ENCODE measurements at regions not wholly inside any gene's neighbourhood (a gene's known extent, or its start where the extent isn't known, plus 50 kb on each side); places are given as distances from the start of the nearest gene placed in this dataset.

DNA sequence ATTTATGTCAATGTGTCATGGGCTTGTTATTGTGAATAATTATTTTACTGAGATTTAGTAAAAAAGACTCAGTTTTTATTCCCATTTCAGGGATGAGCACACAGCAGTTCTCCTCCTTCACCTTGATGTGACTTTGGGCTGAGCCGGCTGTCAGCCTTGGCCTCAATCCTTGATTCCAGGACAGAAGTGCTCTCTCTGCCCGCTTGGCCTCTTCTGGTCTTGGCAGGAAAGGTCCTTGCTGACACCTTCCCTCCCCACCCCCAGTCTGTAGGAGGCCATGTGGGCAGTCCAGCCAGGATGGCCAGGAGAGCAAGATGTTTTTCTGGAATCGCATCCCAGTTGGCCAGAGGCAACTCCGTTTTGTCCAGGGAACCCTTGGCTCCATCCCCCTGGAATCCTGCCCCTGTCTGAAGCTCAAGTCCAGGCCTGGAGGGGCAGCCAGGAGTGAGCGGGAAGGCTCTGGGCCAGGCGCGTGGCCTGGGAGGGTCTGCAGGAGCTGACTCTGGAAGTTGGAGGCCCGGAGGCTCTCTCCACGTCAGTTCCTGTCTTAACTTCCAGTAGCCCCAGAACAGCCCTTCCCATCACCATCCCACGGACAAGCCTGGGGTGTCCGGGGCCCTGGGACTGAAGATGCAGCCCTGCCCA is 100.9 kb downstream of the PDGFA start:
- Histone ChIP-seq H3K4me3 (ENCODE audit: low read length) (no peak overlapping the region), H3K4me2 (ENCODE audit: low read depth, low read length, poor library complexity, severe bottlenecking) (no peak overlapping the region)

GRCh38 chr7:420142-421093 is 99.2 kb downstream of the PDGFA start:
- Histone ChIP-seq H3K27ac (ENCODE audit: low read length) (no peak overlapping the region), H3K9me2 (replicated peaks; ENCODE audit: insufficient read depth, low read length) (no peaks in the 10 kb centered on the region), H3K36me3 (ENCODE audit: insufficient read depth, low read length) (no peaks in the 10 kb centered on the region), H3K27me3 (ENCODE audit: low read length) (no peaks in the 10 kb centered on the region), H3K4me2 (ENCODE audit: low read depth, low read length, poor library complexity, severe bottlenecking) (no peak overlapping the region), H2AFZ (ENCODE audit: low read length) (no peak overlapping the region), H3K79me2 (ENCODE audit: low read length) (no peaks in the 10 kb centered on the region), H3K4me1 (ENCODE audit: low read length) (no peaks in the 10 kb centered on the region), H3K9me3 (ENCODE audit: low read length) (no peaks in the 10 kb centered on the region), H4K20me1 (ENCODE audit: insufficient read depth, low read depth, low read length) (no peaks in the 10 kb centered on the region), H3K4me3 (ENCODE audit: low read length) (no peak overlapping the region), H3K9ac (ENCODE audit: low read length) (no peak overlapping the region)
- DNase-seq: no peak

More for the DNA sequence above, 100.9 kb downstream of the PDGFA start:
- H3K9me2 ChIP-seq (replicated peaks; ENCODE audit: insufficient read depth, low read length): no peaks in the 10 kb centered on the region
- H3K36me3 ChIP-seq (ENCODE audit: insufficient read depth, low read length): no peaks in the 10 kb centered on the region
- H2AFZ ChIP-seq (ENCODE audit: low read length): no peak overlapping the region
- H3K4me1 ChIP-seq (ENCODE audit: low read length): no peaks in the 10 kb centered on the region
- no peaks in the 10 kb centered on the region for H3K27me3 ChIP-seq (ENCODE audit: low read length)
- H3K9ac ChIP-seq (ENCODE audit: low read length): no peak overlapping the region
- no peaks in the 10 kb centered on the region for H3K9me3 ChIP-seq (ENCODE audit: low read length)
- H3K79me2 ChIP-seq (ENCODE audit: low read length): no peaks in the 10 kb centered on the region
- H4K20me1 ChIP-seq (ENCODE audit: insufficient read depth, low read depth, low read length): no peaks in the 10 kb centered on the region
- no peak overlapping the region for H3K27ac ChIP-seq (ENCODE audit: low read length)
- no peak for DNase-seq

DNA sequence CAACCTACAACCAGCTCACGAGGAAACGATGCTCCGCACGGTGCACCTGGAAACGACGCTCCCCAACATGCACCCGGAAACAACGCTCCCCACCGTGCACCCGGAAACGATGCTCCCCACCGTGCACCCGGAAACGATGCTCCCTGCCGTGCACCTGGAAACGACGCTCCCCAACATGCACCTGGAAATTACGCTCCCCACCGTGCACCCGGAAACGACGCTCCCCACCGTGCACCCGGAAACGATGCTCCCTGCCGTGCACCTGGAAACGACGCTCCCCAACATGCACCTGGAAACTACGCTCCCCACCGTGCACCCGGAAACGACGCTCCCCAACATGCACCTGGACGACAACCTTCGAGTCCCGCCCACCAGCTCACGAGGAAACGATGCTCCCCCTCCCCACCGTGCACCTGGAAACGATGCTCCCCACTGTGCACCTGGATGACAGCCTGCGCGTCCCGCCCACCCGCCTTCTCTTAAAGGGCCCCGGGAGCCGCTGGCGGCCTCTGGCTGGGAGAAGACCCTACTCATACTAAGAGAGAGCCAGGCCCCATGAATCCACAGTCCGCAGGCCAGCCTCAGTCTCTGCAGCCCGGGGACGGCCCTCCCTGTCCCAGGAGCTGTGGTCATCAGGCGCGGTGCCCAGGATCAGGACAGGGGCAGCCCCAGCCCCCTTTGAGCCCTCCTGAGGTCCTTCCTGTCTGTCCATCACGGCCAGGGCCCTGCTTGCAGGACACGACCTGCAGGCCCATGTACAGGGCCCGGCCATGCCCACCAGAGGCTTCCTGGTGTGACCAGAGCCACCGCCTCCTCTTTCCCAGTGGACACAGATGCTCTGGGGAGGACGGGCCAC is 98.3 kb downstream of the PDGFA start:
- H3K9ac ChIP-seq (ENCODE audit: low read length): no peak overlapping the region
- H2AFZ ChIP-seq (ENCODE audit: low read length): no peak overlapping the region
- H3K27me3 ChIP-seq (ENCODE audit: low read length): no peaks in the 10 kb centered on the region
- no peaks in the 10 kb centered on the region for H3K36me3 ChIP-seq (ENCODE audit: insufficient read depth, low read length)
- H3K27ac ChIP-seq (ENCODE audit: low read length): no peak overlapping the region
- no peak for DNase-seq
- H3K4me1 ChIP-seq (ENCODE audit: low read length): no peaks in the 10 kb centered on the region
- H3K9me3 ChIP-seq (ENCODE audit: low read length): no peaks in the 10 kb centered on the region
- no peaks in the 10 kb centered on the region for H4K20me1 ChIP-seq (ENCODE audit: insufficient read depth, low read depth, low read length)
- H3K79me2 ChIP-seq (ENCODE audit: low read length): no peaks in the 10 kb centered on the region
- no peak overlapping the region for H3K4me2 ChIP-seq (ENCODE audit: low read depth, low read length, poor library complexity, severe bottlenecking)
- H3K9me2 ChIP-seq (replicated peaks; ENCODE audit: insufficient read depth, low read length): no peaks in the 10 kb centered on the region
- H3K4me3 ChIP-seq (ENCODE audit: low read length): no peak overlapping the region

DNA sequence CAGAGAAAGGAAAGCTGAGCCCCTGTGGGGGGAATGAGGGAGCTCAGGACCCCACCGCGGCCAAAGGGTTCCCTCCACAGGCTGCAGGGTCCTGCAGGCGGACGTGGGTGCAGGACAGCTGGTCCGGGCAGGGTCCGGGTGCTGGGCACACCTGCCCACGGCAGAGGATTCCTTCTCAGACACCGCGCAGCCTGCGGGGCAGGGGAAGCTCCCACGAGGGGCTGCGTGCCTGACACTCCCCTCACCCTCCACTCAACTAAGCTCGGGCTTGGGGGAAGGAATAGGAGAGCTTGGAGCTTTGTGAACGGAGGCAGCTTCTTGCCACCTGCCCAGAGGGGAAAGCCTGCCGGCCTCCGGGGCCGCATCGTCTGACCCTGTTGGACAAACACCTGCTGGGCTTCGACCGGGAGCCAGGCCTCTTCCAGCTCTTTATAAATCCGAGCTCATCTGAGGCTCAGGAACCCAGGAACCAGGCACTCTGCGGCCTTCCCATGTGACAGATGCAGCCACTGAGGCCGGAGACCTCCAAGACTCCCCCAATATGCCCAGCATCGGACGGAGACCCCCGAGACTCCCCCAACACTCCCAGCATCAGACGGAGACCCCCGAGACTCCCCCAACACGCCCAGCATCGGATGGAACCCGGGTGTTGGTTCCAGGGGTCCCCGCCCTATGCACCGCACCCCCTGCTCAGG is 97.3 kb downstream of the PDGFA start:
- no peaks in the 10 kb centered on the region for H3K79me2 ChIP-seq (ENCODE audit: low read length)
- no peak for DNase-seq
- no peak overlapping the region for H3K27ac ChIP-seq (ENCODE audit: low read length)
- H4K20me1 ChIP-seq (ENCODE audit: insufficient read depth, low read depth, low read length): no peaks in the 10 kb centered on the region
- H3K27me3 ChIP-seq (ENCODE audit: low read length): no peaks in the 10 kb centered on the region
- H3K9me3 ChIP-seq (ENCODE audit: low read length): no peaks in the 10 kb centered on the region
- H3K4me1 ChIP-seq (ENCODE audit: low read length): no peaks in the 10 kb centered on the region
- H2AFZ ChIP-seq (ENCODE audit: low read length): no peak overlapping the region
- H3K4me3 ChIP-seq (ENCODE audit: low read length): no peak overlapping the region
- H3K36me3 ChIP-seq (ENCODE audit: insufficient read depth, low read length): no peaks in the 10 kb centered on the region
- H3K4me2 ChIP-seq (ENCODE audit: low read depth, low read length, poor library complexity, severe bottlenecking): no peak overlapping the region
- no peaks in the 10 kb centered on the region for H3K9me2 ChIP-seq (replicated peaks; ENCODE audit: insufficient read depth, low read length)
- no peak overlapping the region for H3K9ac ChIP-seq (ENCODE audit: low read length)

DNA sequence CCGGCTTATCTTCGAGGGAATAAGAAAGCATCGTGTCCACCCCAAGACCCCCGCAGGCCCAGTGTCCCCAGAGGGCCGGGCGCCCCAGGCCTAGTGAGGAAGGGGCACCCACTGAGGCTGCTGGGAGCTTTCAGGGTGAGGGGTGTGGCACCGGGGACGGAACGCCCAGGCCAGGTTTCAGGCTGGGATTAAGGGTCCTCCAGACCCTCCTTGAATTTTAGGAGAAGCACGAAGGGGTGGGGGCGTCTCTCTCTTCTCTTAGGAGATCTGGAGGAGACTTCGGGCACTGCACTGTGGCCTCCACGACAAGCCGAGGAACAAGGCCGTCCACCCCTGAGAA is 96.8 kb downstream of the PDGFA start:
- Histone ChIP-seq H3K27me3 (ENCODE audit: low read length) (no peaks in the 10 kb centered on the region), H3K4me3 (ENCODE audit: low read length) (no peak overlapping the region), H4K20me1 (ENCODE audit: insufficient read depth, low read depth, low read length) (no peaks in the 10 kb centered on the region), H2AFZ (ENCODE audit: low read length) (no peak overlapping the region), H3K9me2 (replicated peaks; ENCODE audit: insufficient read depth, low read length) (no peaks in the 10 kb centered on the region), H3K4me2 (ENCODE audit: low read depth, low read length, poor library complexity, severe bottlenecking) (no peak overlapping the region), H3K36me3 (ENCODE audit: insufficient read depth, low read length) (no peaks in the 10 kb centered on the region), H3K27ac (ENCODE audit: low read length) (no peak overlapping the region), H3K9ac (ENCODE audit: low read length) (no peak overlapping the region), H3K9me3 (ENCODE audit: low read length) (no peaks in the 10 kb centered on the region), H3K79me2 (ENCODE audit: low read length) (no peaks in the 10 kb centered on the region), H3K4me1 (ENCODE audit: low read length) (no peaks in the 10 kb centered on the region)
- DNase-seq: no peak

DNA sequence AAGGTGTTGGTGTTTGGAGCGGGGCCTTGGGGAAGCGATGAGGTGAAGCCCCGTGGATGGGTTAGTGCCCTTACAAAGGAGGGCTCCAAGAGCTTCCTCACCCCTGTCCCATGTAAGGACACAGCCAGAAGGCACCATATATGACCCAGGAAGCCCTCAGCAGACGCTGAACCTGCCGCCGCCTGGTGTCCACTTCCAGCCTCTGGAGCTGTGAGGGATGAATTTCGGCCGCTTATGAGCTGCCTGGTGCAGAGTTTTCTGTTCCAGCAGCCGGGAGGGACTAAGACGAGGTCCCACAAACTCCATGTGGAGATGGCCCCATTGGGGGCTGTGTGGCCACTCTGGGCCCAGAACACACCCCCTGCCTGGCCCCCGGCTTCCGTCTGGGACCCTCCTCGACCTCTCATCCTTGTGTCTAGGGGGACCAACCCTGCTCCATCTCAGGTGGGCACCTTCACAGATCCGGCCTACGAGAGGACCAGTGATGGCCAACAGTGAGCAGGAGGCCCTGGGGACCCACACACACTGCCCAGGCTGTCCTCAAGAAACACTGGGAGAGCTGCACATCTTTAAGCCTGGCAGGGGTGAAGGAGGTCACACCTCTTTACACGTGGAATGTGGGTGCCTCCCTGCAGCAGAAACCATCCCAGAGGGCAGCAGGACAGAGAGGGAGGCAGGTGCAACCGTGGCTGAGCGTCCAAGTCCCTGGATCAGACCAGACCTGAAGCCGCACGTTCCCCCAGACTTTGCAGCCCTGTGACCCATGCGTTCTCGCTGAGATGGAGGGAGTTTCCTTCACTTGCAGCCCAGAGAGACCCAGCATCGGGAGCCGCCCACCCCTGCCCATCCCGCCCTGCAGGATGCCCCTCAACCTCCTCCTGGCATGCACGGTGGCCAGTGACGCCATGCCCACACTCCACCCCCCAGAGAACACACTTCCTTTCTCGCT is 96.1 kb downstream of the PDGFA start:
- Histone ChIP-seq H3K79me2 (ENCODE audit: low read length) (no peaks in the 10 kb centered on the region), H4K20me1 (ENCODE audit: insufficient read depth, low read depth, low read length) (no peaks in the 10 kb centered on the region), H3K9me3 (ENCODE audit: low read length) (no peaks in the 10 kb centered on the region), H3K4me3 (ENCODE audit: low read length) (no peak overlapping the region), H3K27ac (ENCODE audit: low read length) (no peak overlapping the region), H3K9ac (ENCODE audit: low read length) (no peak overlapping the region), H2AFZ (ENCODE audit: low read length) (no peak overlapping the region), H3K4me1 (ENCODE audit: low read length) (no peaks in the 10 kb centered on the region), H3K36me3 (ENCODE audit: insufficient read depth, low read length) (no peaks in the 10 kb centered on the region), H3K27me3 (ENCODE audit: low read length) (no peaks in the 10 kb centered on the region), H3K4me2 (ENCODE audit: low read depth, low read length, poor library complexity, severe bottlenecking) (no peak overlapping the region), H3K9me2 (replicated peaks; ENCODE audit: insufficient read depth, low read length) (no peaks in the 10 kb centered on the region)
- DNase-seq: no peak

GRCh38 chr7:424301-424935 is 95.2 kb downstream of the PDGFA start:
- no peaks in the 10 kb centered on the region for H4K20me1 ChIP-seq (ENCODE audit: insufficient read depth, low read depth, low read length)
- DNase-seq: no peak
- no peaks in the 10 kb centered on the region for H3K9me3 ChIP-seq (ENCODE audit: low read length)
- H3K9me2 ChIP-seq (replicated peaks; ENCODE audit: insufficient read depth, low read length): no peaks in the 10 kb centered on the region
- H3K4me1 ChIP-seq (ENCODE audit: low read length): no peaks in the 10 kb centered on the region
- no peak overlapping the region for H3K9ac ChIP-seq (ENCODE audit: low read length)
- no peak overlapping the region for H2AFZ ChIP-seq (ENCODE audit: low read length)
- H3K27ac ChIP-seq (ENCODE audit: low read length): no peak overlapping the region
- no peak overlapping the region for H3K4me3 ChIP-seq (ENCODE audit: low read length)
- no peaks in the 10 kb centered on the region for H3K27me3 ChIP-seq (ENCODE audit: low read length)
- H3K4me2 ChIP-seq (ENCODE audit: low read depth, low read length, poor library complexity, severe bottlenecking): no peak overlapping the region
- H3K36me3 ChIP-seq (ENCODE audit: insufficient read depth, low read length): no peaks in the 10 kb centered on the region
- no peaks in the 10 kb centered on the region for H3K79me2 ChIP-seq (ENCODE audit: low read length)
